Left lung (tissue), 4 donors: ENCODE measurements at regions not wholly inside any gene's neighbourhood (a gene's known extent, or its start where the extent isn't known, plus 50 kb on each side); places are given as distances from the start of the nearest gene placed in this dataset.
"Not testable (repeated sequence)": the region's sequence is repeated elsewhere in the genome, so short reads cannot be mapped to it uniquely, and the experiment has no call there.

Experiments
- ATAC-seq: fragments of 200-7000 bp; cut with Tn5 transposase; one replicate; pipeline ENCODE4 v1.9.1; 2020; ENCODE audit warnings: moderate library complexity
- DNase-seq, 4 donors: peaks; one replicate each; pipeline ENCODE4 v3.0.0-alpha.2; 2013 to 2020
- H3K27ac ChIP-seq, 2 donors: fragments of 200-600 bp; sonication (generic) in 1 of 2; one replicate each; pipeline versions ENCODE4 v1.5.0 to v1.8.0; 2020 to 2021
- H3K27me3 ChIP-seq, 2 donors: fragments of 200-600 bp; sonication (generic) in 1 of 2; one replicate each; pipeline versions ENCODE4 v1.5.0 to v1.8.0; 2020 to 2021
- H3K36me3 ChIP-seq, 2 donors: fragments of 200-600 bp; sonication (generic) in 1 of 2; one replicate each; pipeline versions ENCODE4 v1.5.0 to v1.8.0; 2020 to 2021
- H3K4me1 ChIP-seq, 2 donors: fragments of 200-600 bp; one replicate each; pipeline ENCODE4 v1.8.0; 2021
- H3K4me3 ChIP-seq, 2 donors: fragments of 200-600 bp; sonication (generic) in 1 of 2; one replicate each; pipeline versions ENCODE4 v1.5.0 to v1.8.0; 2020 to 2021; ENCODE audit warnings: mild to moderate bottlenecking in 1 of 2
- H3K9me3 ChIP-seq, 2 donors: fragments of 200-600 bp; sonication (generic) in 1 of 2; one replicate each; pipeline versions ENCODE4 v1.5.0 to v1.8.0; 2020 to 2021
- intact Hi-C, 2 donors: fragments of 100-400 bp; cut with DNase I; formaldehyde crosslinking; loops; one replicate each; pipeline versions ENCODE4 v1.11.2 to v1.14.2; 2022
- TF ChIP-seq, protein P1 (sequence below), 2 donors: fragments of 200-600 bp; sonication (generic) in 1 of 2; IDR thresholded peaks; one replicate each; pipeline versions ENCODE4 v1.5.0 to v1.8.0; 2021; ENCODE audit warnings: antibody characterized with exemption in 2 of 2
- donor health status: DM: no; HTN: yes; CAD: no.
- donor health status: DM: no; HTN: no; CAD: no.

DNA sequence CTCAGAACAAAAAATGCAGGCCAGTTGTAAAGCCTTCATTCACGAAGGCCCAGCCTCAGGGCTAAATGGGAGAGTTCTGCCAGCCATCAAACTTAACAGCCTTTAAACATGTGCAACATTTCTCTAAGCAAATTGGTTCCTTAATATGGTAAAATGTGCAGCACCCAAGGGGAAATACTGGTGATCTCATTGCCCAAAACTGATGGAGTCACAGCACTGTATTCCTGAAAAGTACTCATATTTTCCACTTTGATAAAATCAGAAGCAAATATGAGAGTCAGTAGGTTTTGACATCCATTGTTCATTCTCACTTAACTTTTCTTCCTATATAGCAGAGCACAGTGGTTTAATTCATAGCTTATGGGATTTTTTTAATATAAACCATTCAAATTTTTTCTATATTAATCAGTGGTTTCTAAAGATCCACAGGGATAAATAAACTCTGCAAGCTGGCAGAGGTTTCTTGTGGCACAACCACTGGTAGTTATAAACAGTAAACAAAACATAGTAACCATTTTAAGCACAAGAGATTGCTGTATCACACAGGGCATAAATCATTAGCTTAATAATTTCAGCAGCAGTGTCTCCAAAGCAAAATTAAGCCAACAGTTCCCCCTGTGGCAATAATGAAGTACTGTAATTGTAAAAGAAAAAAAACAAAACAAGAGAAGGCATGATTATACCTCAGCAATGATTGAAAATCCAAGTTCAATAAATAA lies 106.9 kb upstream of the LYPLAL1 start:
- H3K27ac ChIP-seq, result no peak overlapping the region

DNA sequence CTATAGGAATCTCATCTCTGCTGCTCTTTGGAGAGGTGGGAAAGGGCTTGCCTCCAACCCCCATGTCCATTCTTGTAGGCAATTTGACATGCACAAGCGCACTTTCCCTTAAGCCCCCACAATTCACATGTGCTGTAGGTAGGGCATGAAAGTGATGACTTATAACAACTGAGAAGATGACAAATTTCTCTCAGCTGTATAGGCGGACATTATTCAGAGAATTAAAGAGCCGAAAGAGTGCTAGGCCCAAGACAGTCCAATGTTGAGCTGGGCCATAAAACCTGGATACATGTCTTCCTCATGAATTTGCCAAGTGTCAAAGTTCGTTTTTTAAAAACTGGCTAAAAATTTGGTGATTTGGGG lies 106.3 kb upstream of the LYPLAL1 start:
- H3K27ac ChIP-seq, result no peak overlapping the region

More for the DNA sequence above, 106.9 kb upstream of the LYPLAL1 start:
- DNase-seq, result peak in 2 of 4 donors; percentile 24 to 58
- Histone ChIP-seq H3K9me3 (no peaks in the 10 kb centered on the region), H3K36me3 (no peaks in the 10 kb centered on the region), H3K27me3 (no peaks in the 10 kb centered on the region), H3K4me1 (peaks cover 0 to 4% of the 10 kb centered on the region in 2 donors), H3K4me3 (no peak overlapping the region)
- peak; percentile 83 for ATAC-seq
- intact Hi-C loops, result loop anchor here in 1 of 2 donors (10.0 kb wide), 1 partner anchor 722 kb away; the partner anchor contains the start of gene TGFB2
- TF ChIP-seq, protein P1, sequence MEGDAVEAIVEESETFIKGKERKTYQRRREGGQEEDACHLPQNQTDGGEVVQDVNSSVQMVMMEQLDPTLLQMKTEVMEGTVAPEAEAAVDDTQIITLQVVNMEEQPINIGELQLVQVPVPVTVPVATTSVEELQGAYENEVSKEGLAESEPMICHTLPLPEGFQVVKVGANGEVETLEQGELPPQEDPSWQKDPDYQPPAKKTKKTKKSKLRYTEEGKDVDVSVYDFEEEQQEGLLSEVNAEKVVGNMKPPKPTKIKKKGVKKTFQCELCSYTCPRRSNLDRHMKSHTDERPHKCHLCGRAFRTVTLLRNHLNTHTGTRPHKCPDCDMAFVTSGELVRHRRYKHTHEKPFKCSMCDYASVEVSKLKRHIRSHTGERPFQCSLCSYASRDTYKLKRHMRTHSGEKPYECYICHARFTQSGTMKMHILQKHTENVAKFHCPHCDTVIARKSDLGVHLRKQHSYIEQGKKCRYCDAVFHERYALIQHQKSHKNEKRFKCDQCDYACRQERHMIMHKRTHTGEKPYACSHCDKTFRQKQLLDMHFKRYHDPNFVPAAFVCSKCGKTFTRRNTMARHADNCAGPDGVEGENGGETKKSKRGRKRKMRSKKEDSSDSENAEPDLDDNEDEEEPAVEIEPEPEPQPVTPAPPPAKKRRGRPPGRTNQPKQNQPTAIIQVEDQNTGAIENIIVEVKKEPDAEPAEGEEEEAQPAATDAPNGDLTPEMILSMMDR (IDR thresholded peaks at IDR 0.05), result peak; percentile 27 to 63

DNA sequence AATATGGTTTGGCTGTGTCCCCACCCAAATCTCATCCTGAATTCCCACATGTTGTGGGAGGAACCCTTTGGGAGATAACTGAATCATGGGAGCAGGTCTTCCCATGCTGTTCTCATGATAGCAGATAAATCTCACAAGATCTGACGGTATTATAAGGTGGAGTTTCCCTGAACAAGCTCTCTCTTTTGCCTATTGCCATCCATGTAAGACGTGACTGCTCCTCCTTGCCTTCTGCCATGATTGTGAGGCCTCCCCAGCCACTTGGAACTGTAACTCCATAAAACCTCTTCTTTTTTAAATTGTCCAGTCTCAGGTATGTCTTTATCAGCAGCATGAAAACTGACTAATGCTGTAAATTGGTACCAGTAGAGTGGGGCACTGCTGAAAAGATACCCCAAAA lies 103.3 kb upstream of the LYPLAL1 start:
- DNase-seq, H3K36me3 ChIP-seq, H3K4me1 ChIP-seq, intact Hi-C loops, H3K27me3 ChIP-seq, H3K27ac ChIP-seq, H3K9me3 ChIP-seq, ATAC-seq, H3K4me3 ChIP-seq: not testable (repeated sequence)

More for the DNA sequence above, 106.3 kb upstream of the LYPLAL1 start:
- Histone ChIP-seq H3K4me1 (peaks cover 0 to 4% of the 10 kb centered on the region in 2 donors), H3K27me3 (no peaks in the 10 kb centered on the region), H3K36me3 (no peaks in the 10 kb centered on the region), H3K9me3 (peaks cover 0 to 3% of the 10 kb centered on the region in 2 donors), H3K4me3 (no peak overlapping the region)
- intact Hi-C loops, result loop anchor here in 1 of 2 donors (10.0 kb wide), 1 partner anchor 723 kb away; the partner anchor contains the start of gene TGFB2
- no peak for ATAC-seq
- TF ChIP-seq, protein P1 (IDR thresholded peaks at IDR 0.05), result peak in 1 of 2 donors; percentile 4
- DNase-seq, result no peak

DNA sequence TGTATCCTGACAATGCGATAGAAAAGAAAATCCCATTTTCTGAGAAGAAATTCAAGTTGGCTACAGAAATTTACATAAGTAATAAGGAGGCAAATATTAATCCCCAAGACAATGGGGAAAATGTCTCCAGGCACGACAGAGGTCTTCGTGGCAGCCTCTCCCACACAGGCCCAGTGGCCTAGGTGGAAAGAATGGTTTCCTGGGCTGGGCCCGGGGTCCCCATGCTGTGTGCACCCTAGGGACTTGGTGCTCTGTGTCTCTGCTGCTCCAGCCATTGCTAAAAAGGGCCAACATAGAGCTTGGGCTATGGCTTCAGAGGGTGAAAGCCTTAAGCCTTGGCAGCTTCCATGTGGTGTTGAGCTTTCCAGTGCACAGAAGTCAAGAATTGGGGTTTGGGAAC lies 102.5 kb upstream of the LYPLAL1 start:
- H3K9me3 ChIP-seq, result peaks cover 0 to 4% of the 10 kb centered on the region in 2 donors
- TF ChIP-seq, protein P1 (IDR thresholded peaks at IDR 0.05), result no peak
- no peak overlapping the region for H3K4me3 ChIP-seq
- DNase-seq (peak in 1 of 4 donors; percentile 50), ATAC-seq (no peak)
- no peak overlapping the region for H3K27ac ChIP-seq
- H3K4me1 ChIP-seq, result peaks cover 0 to 4% of the 10 kb centered on the region in 2 donors
- no peaks in the 10 kb centered on the region for H3K36me3 ChIP-seq
- intact Hi-C loops, result no loop called here
- H3K27me3 ChIP-seq, result no peaks in the 10 kb centered on the region

DNA sequence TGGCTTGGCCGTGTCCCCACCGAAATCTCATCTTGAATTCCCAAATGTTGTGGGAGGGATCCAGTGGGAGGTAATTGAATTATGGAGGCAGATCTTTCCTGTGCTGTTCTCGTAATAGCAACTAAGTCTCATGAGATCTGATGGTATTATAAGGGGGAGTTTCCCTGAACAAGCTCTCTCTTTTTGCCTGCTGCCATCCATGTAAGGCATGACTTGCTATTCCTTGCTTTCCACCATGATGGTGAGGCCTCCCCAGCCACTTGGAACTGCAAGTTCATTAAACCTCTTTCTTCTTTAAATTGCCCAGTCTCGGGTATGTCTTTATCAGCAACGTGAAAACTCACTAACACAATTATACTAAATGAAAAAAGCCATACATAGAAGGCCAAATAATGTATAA lies 101.3 kb upstream of the LYPLAL1 start:
- intact Hi-C loops, result no loop called here
- H3K27ac ChIP-seq, result no peak overlapping the region
- no peaks in the 10 kb centered on the region for H3K4me1 ChIP-seq
- no peak for DNase-seq
- ATAC-seq, result no peak
- H3K4me3 ChIP-seq, result no peak overlapping the region
- H3K27me3 ChIP-seq, result no peaks in the 10 kb centered on the region
- TF ChIP-seq, protein P1 (IDR thresholded peaks at IDR 0.05), result no peak
- no peaks in the 10 kb centered on the region for H3K36me3 ChIP-seq
- peaks cover 0 to 4% of the 10 kb centered on the region in 2 donors for H3K9me3 ChIP-seq
